HG02885 (cell line): ENCODE measurements at regions not wholly inside any gene's neighbourhood (a gene's known extent, or its start where the extent isn't known, plus 50 kb on each side); places are given as distances from the start of the nearest gene placed in this dataset.
"Not testable (repeated sequence)": the region's sequence is repeated elsewhere in the genome, so short reads cannot be mapped to it uniquely, and the experiment has no call there.

Experiments used
- ATAC-seq: cut with Tn5 transposase; IDR thresholded peaks from one replicate; pipeline ENCODE4 v1.9.1; 2021; ENCODE audit warnings: mild to moderate bottlenecking; ENCODE audit not compliant: unreplicated experiment, poor library complexity

- ATAC-seq, result no peak
Measured at GRCh38 chr6:20338156-20338555, 63.5 kb upstream of the E2F3 start.

GRCh38 chr6:20340068-20340848, 61.4 kb upstream of the E2F3 start:
- no peak for ATAC-seq

GRCh38 chr6:20341096-20341495, 60.6 kb upstream of the E2F3 start:
- ATAC-seq, result no peak

- ATAC-seq, result no peak
Measured at GRCh38 chr6:20341564-20341963, 60.1 kb upstream of the E2F3 start.

- ATAC-seq, result not testable (repeated sequence)
Measured at GRCh38 chr6:20346948-20347347, 54.7 kb upstream of the E2F3 start.

- no peak for ATAC-seq
Measured at GRCh38 chr6:20348041-20348440, 53.6 kb upstream of the E2F3 start.

GRCh38 chr6:20349225-20349624, 52.5 kb upstream of the E2F3 start:
- ATAC-seq, result no peak

GRCh38 chr6:20350215-20350614, 51.5 kb upstream of the E2F3 start:
- no peak for ATAC-seq

GRCh38 chr6:20351534-20351933, 50.1 kb upstream of the E2F3 start:
- no peak for ATAC-seq
